Hepatocyte (in vitro differentiated cells): ENCODE measurements at regions not wholly inside any gene's neighbourhood (a gene's known extent, or its start where the extent isn't known, plus 50 kb on each side); places are given as distances from the start of the nearest gene placed in this dataset.

Experiments
- DNase-seq: peaks from one replicate; pipeline ENCODE4 v3.0.0-alpha.2; 2016; ENCODE audit warnings: low spot score
- H2AFZ ChIP-seq: fragments of 200-600 bp; sonication (generic); 2 replicates; pipeline ENCODE4 v1.6.0; 2016; ENCODE audit warnings: antibody characterized with exemption, mild to moderate bottlenecking
- H3K27ac ChIP-seq: fragments of 200-600 bp; sonication (generic); 2 replicates; pipeline ENCODE4 v1.5.1; 2016; ENCODE audit warnings: mild to moderate bottlenecking
- H3K27me3 ChIP-seq: fragments of 200-600 bp; sonication (generic); 2 replicates; pipeline ENCODE4 v1.6.1; 2016
- H3K36me3 ChIP-seq: fragments of 200-600 bp; sonication (generic); replicated peaks from 2 replicates; pipeline ENCODE4 v1.5.1; 2016; ENCODE audit warnings: low read depth; ENCODE audit not compliant: insufficient read depth
- H3K4me1 ChIP-seq: fragments of 200-600 bp; sonication (generic); 2 replicates; pipeline ENCODE4 v1.5.1; 2016; ENCODE audit warnings: mild to moderate bottlenecking, moderate library complexity; ENCODE audit not compliant: insufficient read depth
- H3K4me2 ChIP-seq: fragments of 200-600 bp; sonication (generic); 2 replicates; pipeline ENCODE4 v1.6.0; 2016
- H3K4me3 ChIP-seq: fragments of 200-600 bp; sonication (generic); 2 replicates; pipeline ENCODE4 v1.5.1; 2016; ENCODE audit warnings: mild to moderate bottlenecking
- H3K79me2 ChIP-seq: fragments of 200-600 bp; sonication (generic); 2 replicates; pipeline ENCODE4 v1.6.0; 2017; ENCODE audit warnings: mild to moderate bottlenecking
- H3K9me2 ChIP-seq: fragments of 200-600 bp; sonication (generic); replicated peaks from 2 replicates; pipeline ENCODE4 v1.6.0; 2017; ENCODE audit warnings: mild to moderate bottlenecking; ENCODE audit not compliant: insufficient read depth
- H3K9me3 ChIP-seq: fragments of 200-600 bp; sonication (generic); 2 replicates; pipeline ENCODE4 v1.5.1; 2016; ENCODE audit warnings: low read depth, mild to moderate bottlenecking
- H4K20me1 ChIP-seq: fragments of 200-600 bp; sonication (generic); 2 replicates; pipeline ENCODE4 v1.6.0; 2016; ENCODE audit warnings: mild to moderate bottlenecking; ENCODE audit not compliant: insufficient read depth, poor library complexity, severe bottlenecking
- EZH2 ChIP-seq: fragments of 200-600 bp; sonication (generic); IDR thresholded peaks from 2 replicates; pipeline ENCODE4 v1.6.1; 2016; ENCODE audit warnings: antibody characterized with exemption, mild to moderate bottlenecking, borderline replicate concordance
- EZH2phosphoT487 ChIP-seq: fragments of 200-600 bp; sonication (generic); IDR thresholded peaks from one replicate; pipeline ENCODE4 v1.6.1; 2018; ENCODE audit warnings: antibody characterized with exemption, mild to moderate bottlenecking, low read depth, moderate library complexity; ENCODE audit not compliant: unreplicated experiment, severe bottlenecking
- WGBS: methylation state at CpG from one replicate; pipeline ENCODE4 v1.1.6; 2016; ENCODE audit warnings: low lambda C conversion rate; ENCODE audit errors: missing lambda C conversion rate; 5-methylcytosine and 5-hydroxymethylcytosine counted together
- TF ChIP-seq, protein P1 (sequence below): fragments of 200-600 bp; sonication (generic); IDR thresholded peaks from 2 replicates; pipeline ENCODE4 v1.5.1; 2016; ENCODE audit warnings: antibody characterized with exemption, mild to moderate bottlenecking; ENCODE audit not compliant: poor library complexity

- no peaks in the 10 kb centered on the region for H3K4me1 ChIP-seq
- no peaks in the 10 kb centered on the region for H3K9me2 ChIP-seq
- H4K20me1 ChIP-seq: no peaks in the 10 kb centered on the region
- TF ChIP-seq EZH2phosphoT487 (no peak), EZH2 (no peak)
- TF ChIP-seq, protein P1, sequence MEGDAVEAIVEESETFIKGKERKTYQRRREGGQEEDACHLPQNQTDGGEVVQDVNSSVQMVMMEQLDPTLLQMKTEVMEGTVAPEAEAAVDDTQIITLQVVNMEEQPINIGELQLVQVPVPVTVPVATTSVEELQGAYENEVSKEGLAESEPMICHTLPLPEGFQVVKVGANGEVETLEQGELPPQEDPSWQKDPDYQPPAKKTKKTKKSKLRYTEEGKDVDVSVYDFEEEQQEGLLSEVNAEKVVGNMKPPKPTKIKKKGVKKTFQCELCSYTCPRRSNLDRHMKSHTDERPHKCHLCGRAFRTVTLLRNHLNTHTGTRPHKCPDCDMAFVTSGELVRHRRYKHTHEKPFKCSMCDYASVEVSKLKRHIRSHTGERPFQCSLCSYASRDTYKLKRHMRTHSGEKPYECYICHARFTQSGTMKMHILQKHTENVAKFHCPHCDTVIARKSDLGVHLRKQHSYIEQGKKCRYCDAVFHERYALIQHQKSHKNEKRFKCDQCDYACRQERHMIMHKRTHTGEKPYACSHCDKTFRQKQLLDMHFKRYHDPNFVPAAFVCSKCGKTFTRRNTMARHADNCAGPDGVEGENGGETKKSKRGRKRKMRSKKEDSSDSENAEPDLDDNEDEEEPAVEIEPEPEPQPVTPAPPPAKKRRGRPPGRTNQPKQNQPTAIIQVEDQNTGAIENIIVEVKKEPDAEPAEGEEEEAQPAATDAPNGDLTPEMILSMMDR: no peak
- no peak for DNase-seq
- 69% methylated on average over 3 of the region's 3 CpGs for WGBS
- no peaks in the 10 kb centered on the region for H3K9me3 ChIP-seq
- no peaks in the 10 kb centered on the region for H3K27me3 ChIP-seq
- no peak overlapping the region for H2AFZ ChIP-seq
- H3K27ac ChIP-seq: peak overlapping the region; percentile 10
- no peak overlapping the region for H3K4me2 ChIP-seq
- H3K4me3 ChIP-seq: no peak overlapping the region
- H3K79me2 ChIP-seq: no peaks in the 10 kb centered on the region
- no peaks in the 10 kb centered on the region for H3K36me3 ChIP-seq
Measured at GRCh38 chr10:94173594-94173993, 179.9 kb downstream of the PLCE1 start.

DNA sequence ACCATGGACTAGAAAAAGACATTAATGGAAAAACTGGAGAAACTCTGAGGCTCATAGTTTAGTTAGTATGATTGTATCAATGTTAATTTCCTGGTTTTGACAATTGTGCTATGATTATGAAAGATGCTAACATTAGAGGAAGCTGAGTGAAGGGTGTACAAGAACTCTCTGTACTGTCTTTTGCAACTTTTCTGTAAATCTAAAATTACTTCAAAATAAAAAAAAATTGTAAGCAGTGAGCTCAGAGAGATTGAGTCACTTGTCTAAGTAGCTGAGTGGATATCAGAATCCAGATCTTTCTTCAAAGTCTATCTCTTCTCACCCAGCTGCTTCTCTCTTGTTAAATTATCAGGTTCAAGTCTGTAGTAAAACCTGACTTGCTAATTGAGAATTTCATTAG, 181.1 kb downstream of the PLCE1 start:
- TF ChIP-seq EZH2phosphoT487: no peak
- TF ChIP-seq, protein P1: no peak
- TF ChIP-seq EZH2: no peak
- Histone ChIP-seq H4K20me1 (no peaks in the 10 kb centered on the region), H3K4me2 (no peak overlapping the region), H3K9me2 (no peaks in the 10 kb centered on the region), H3K4me3 (no peak overlapping the region), H3K79me2 (no peaks in the 10 kb centered on the region), H3K27me3 (no peaks in the 10 kb centered on the region), H3K9me3 (no peaks in the 10 kb centered on the region), H3K4me1 (no peaks in the 10 kb centered on the region), H2AFZ (no peak overlapping the region), H3K27ac (no peak overlapping the region), H3K36me3 (no peaks in the 10 kb centered on the region)
- DNase-seq: no peak

- TF ChIP-seq, protein P1: no peak
- 72% methylated on average over 5 of the region's 5 CpGs for WGBS
- Histone ChIP-seq H3K9me3 (no peaks in the 10 kb centered on the region), H3K79me2 (no peaks in the 10 kb centered on the region), H4K20me1 (no peaks in the 10 kb centered on the region), H3K36me3 (no peaks in the 10 kb centered on the region), H2AFZ (no peak overlapping the region), H3K4me2 (no peak overlapping the region), H3K4me1 (no peaks in the 10 kb centered on the region), H3K4me3 (no peak overlapping the region), H3K9me2 (no peaks in the 10 kb centered on the region), H3K27ac (no peak overlapping the region), H3K27me3 (no peaks in the 10 kb centered on the region)
- no peak for DNase-seq
Measured at GRCh38 chr10:94178475-94179253, 184.1 kb downstream of the NOC3L start.
